A549 (cell line): ENCODE measurements at regions not wholly inside any gene's neighbourhood (a gene's known extent, or its start where the extent isn't known, plus 50 kb on each side); places are given as distances from the start of the nearest gene placed in this dataset.

Experiments used
- ATAC-seq, 2 experiments: fragments of 200-7000 bp in 1 of 2; fragments of >200 bp in 1 of 2; cut with Nextera tagmentation in 1 of 2; cut with Tn5 transposase in 1 of 2; 3 replicates each; pipeline versions ENCODE4 v1.8.0 to v1.9.1; 2018 to 2020; ENCODE audit warnings: mild to moderate bottlenecking in 1 of 2, moderate library complexity in 1 of 2
- CTCF ChIA-PET: fragments of 300-600 bp; sonication (Branson Sonifier 250); formaldehyde crosslinking; extraction: SDS; loops from one replicate; lab custom pipeline; 2021; ENCODE audit warnings: antibody characterized with exemption, inconsistent platforms; lab: Yijun Ruan, JAX
- POLR2A ChIA-PET: fragments of 350-600 bp; formaldehyde crosslinking; extraction: SDS; loops from one replicate; lab custom pipeline; 2021; ENCODE audit warnings: antibody characterized with exemption, inconsistent platforms; lab: Yijun Ruan, JAX
- DNase-seq, 2 experiments: peaks; one replicate each; pipeline versions ENCODE4 v3.0.0 to v3.0.0-alpha.2; 2011 to 2016; ENCODE audit warnings: low read depth in 1 of 2, low spot score in 1 of 2
- FAIRE-seq: peaks from 2 replicates; lab custom pipeline; 2011; peaks lifted over from hg19 to GRCh38; lab: Jason Lieb, UNC
- H3K27ac ChIP-seq, 2 experiments: fragments of >200 bp; sonication (Bioruptor Twin); formaldehyde crosslinking; 3 replicates each; pipeline ENCODE4 v1.5.1; 2016 to 2017
- H3K4me1 ChIP-seq: fragments of >200 bp; sonication (Bioruptor Twin); formaldehyde crosslinking; 3 replicates; pipeline ENCODE4 v1.6.1; 2016
- H3K4me2 ChIP-seq: fragments of >200 bp; sonication (Bioruptor Twin); formaldehyde crosslinking; 3 replicates; pipeline ENCODE4 v1.6.1; 2016
- H3K4me3 ChIP-seq: fragments of >200 bp; sonication (Bioruptor Twin); formaldehyde crosslinking; 3 replicates; pipeline ENCODE4 v1.5.1; 2016
- H3K9me3 ChIP-seq: fragments of >200 bp; sonication (Bioruptor Twin); formaldehyde crosslinking; 3 replicates; pipeline ENCODE4 v1.6.1; 2016
- CBX2 ChIP-seq: fragments of 200-600 bp; sonication (generic); IDR thresholded peaks from 2 replicates; pipeline ENCODE4 v1.6.1; 2016; ENCODE audit warnings: low read depth, mild to moderate bottlenecking, borderline replicate concordance
- CBX8 ChIP-seq: fragments of 200-600 bp; sonication (generic); IDR thresholded peaks from 2 replicates; pipeline ENCODE4 v1.6.1; 2016
- CEBPB ChIP-seq, 2 experiments: fragments of >200 bp in 1 of 2; sonication (Bioruptor Twin) in 1 of 2; formaldehyde crosslinking in 1 of 2; IDR thresholded peaks; 2 replicates each; pipeline ENCODE4 v1.6.1; 2012 to 2016
- CHD4 ChIP-seq: fragments of 200-600 bp; sonication (generic); IDR thresholded peaks from 2 replicates; pipeline ENCODE4 v1.6.1; 2016; ENCODE audit warnings: antibody characterized with exemption, mild to moderate bottlenecking, borderline replicate concordance
- FOSL2 ChIP-seq, 2 experiments: fragments of 450-650 bp in 1 of 2; fragments of >200 bp in 1 of 2; sonication (Bioruptor Twin) in 1 of 2; formaldehyde crosslinking; IDR thresholded peaks; 2 replicates each; pipeline versions ENCODE4 v1.5.0 to v1.6.1; 2016 to 2020; ENCODE audit warnings: mild to moderate bottlenecking in 1 of 2, moderate library complexity in 1 of 2
- GATA3 ChIP-seq: IDR thresholded peaks from 2 replicates; pipeline ENCODE4 v1.6.1; 2012; ENCODE audit warnings: borderline replicate concordance
- HOXA7 ChIP-seq: fragments of 250-450 bp; sonication (Bioruptor Pico); IDR thresholded peaks from 2 replicates; pipeline ENCODE4 v1.5.0; 2020; ENCODE audit warnings: mild to moderate bottlenecking, moderate library complexity
- KDM5A ChIP-seq: fragments of 200-600 bp; sonication (generic); IDR thresholded peaks from 2 replicates; pipeline ENCODE4 v1.6.1; 2016; ENCODE audit warnings: antibody characterized with exemption, mild to moderate bottlenecking
- MAFK ChIP-seq: fragments of 450-650 bp; IDR thresholded peaks from 2 replicates; pipeline ENCODE4 v1.6.1; 2014; ENCODE audit not compliant: partially characterized antibody
- MAZ ChIP-seq: fragments of 150-350 bp; IDR thresholded peaks from 2 replicates; pipeline ENCODE4 v1.6.1; 2014; ENCODE audit warnings: antibody characterized with exemption, low read depth, low read length, borderline replicate concordance
- RAD21 ChIP-seq, 2 experiments: fragments of >200 bp in 1 of 2; sonication (Bioruptor Twin) in 1 of 2; formaldehyde crosslinking in 1 of 2; IDR thresholded peaks in 1 of 2; conservative IDR thresholded peaks in 1 of 2; 2 replicates in 1 of 2; 3 replicates in 1 of 2; pipeline ENCODE4 v1.6.1; 2012 to 2018; ENCODE audit warnings: inconsistent platforms in 1 of 2
- RNF2 ChIP-seq: fragments of 200-600 bp; sonication (generic); IDR thresholded peaks from 2 replicates; pipeline ENCODE4 v1.6.1; 2016; ENCODE audit warnings: low read depth, mild to moderate bottlenecking, antibody characterized with exemption, moderate library complexity, borderline replicate concordance
- TP53 ChIP-seq: fragments of 250-450 bp; sonication (Bioruptor Pico); IDR thresholded peaks from 2 replicates; pipeline ENCODE4 v1.5.0; 2021; ENCODE audit warnings: mild to moderate bottlenecking, moderate library complexity
- ZFP36 ChIP-seq: fragments of 450-650 bp; IDR thresholded peaks from 2 replicates; pipeline ENCODE4 v1.6.1; 2014; ENCODE audit warnings: borderline replicate concordance; ENCODE audit not compliant: partially characterized antibody
- ZNF302 ChIP-seq: fragments of 250-450 bp; sonication (Bioruptor Pico); IDR thresholded peaks from 2 replicates; pipeline ENCODE4 v1.9.0; 2021; ENCODE audit warnings: inconsistent platforms, mild to moderate bottlenecking, moderate library complexity
- ZSCAN20 ChIP-seq: fragments of 250-450 bp; sonication (Bioruptor Pico); IDR thresholded peaks from 2 replicates; pipeline ENCODE4 v1.8.0; 2022; ENCODE audit warnings: mild to moderate bottlenecking, moderate library complexity
- WGBS: methylation state at CpG from one replicate; pipeline ENCODE4 v1.1.6; 2017; ENCODE audit errors: missing lambda C conversion rate; 5-methylcytosine and 5-hydroxymethylcytosine counted together
- TF ChIP-seq, protein P1 (sequence below): fragments of >200 bp; sonication (Bioruptor Twin); formaldehyde crosslinking; IDR thresholded peaks from 3 replicates; pipeline ENCODE4 v1.5.1; 2016
- TF ChIP-seq, protein P2 (sequence below): IDR thresholded peaks from 2 replicates; pipeline ENCODE4 v1.6.1; 2012; ENCODE audit warnings: low read depth, borderline replicate concordance
- TF ChIP-seq, protein P3 (sequence below): fragments of >200 bp; sonication (Bioruptor Twin); formaldehyde crosslinking; IDR thresholded peaks from 2 replicates; pipeline ENCODE4 v1.6.1; 2016
- TF ChIP-seq, protein P4 (sequence below): fragments of 250-450 bp; sonication (Bioruptor Pico); IDR thresholded peaks from 2 replicates; pipeline ENCODE4 v1.5.0; 2021; ENCODE audit warnings: mild to moderate bottlenecking, moderate library complexity, borderline replicate concordance

DNA sequence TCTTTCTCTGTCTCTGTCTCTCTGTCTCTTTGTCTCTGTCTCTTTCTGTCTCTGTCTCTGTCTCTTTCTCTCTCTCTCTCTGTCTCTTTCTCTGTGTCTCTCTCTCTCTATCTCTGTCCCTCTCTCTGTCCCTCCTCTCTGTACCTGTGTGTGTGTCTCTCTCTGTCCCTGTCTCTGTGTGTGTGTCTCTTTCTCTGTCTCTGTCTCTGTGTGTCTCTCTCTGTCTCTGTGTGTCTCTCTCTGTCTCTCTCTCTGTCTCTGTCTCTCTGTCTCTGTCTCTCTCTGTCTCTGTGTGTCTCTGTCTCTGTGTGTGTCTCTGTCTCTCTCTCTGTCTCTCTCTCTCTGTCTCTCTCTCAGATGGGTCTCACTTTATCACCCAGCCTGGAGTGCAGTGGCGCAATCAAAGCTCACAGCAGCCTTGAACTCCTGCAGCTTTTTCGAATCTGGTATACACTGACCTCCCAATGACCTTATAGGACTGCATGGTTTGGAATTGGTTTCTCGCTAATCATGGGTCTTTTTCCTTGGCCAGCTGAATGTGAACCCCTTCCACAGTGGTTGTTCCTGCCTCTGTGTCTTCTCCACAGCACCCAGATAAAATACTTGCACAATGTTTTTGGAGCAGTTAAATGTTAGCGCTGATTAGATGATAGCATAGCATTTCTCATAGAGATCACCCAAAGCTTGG is 102.6 kb upstream of the KLHL25 start:
- ATAC-seq (peak; percentile 39 to 42), FAIRE-seq (no peak), DNase-seq (no peak)
- WGBS, result 31% methylated on average over 4 of the region's 4 CpGs
- CTCF ChIA-PET, result interaction anchor here (0.7 kb wide), 1 partner anchor 17 kb away, joined by 3 read pairs; no protein-coding TSS in a partner anchor
- H3K4me3 ChIP-seq, result no peak overlapping the region
- POLR2A ChIA-PET, result no interaction called here
- H3K4me2 ChIP-seq, result no peak overlapping the region
- H3K27ac ChIP-seq, result no peak overlapping the region
- H3K4me1 ChIP-seq, result no peaks in the 10 kb centered on the region
- TF ChIP-seq ZFP36 (peak; percentile 8), CEBPB (IDR thresholded peaks at IDR 0.05) (peak in 1 of 2 experiments; percentile 53; a peak in 2 of 4 replicates)
- TF ChIP-seq, protein P1, sequence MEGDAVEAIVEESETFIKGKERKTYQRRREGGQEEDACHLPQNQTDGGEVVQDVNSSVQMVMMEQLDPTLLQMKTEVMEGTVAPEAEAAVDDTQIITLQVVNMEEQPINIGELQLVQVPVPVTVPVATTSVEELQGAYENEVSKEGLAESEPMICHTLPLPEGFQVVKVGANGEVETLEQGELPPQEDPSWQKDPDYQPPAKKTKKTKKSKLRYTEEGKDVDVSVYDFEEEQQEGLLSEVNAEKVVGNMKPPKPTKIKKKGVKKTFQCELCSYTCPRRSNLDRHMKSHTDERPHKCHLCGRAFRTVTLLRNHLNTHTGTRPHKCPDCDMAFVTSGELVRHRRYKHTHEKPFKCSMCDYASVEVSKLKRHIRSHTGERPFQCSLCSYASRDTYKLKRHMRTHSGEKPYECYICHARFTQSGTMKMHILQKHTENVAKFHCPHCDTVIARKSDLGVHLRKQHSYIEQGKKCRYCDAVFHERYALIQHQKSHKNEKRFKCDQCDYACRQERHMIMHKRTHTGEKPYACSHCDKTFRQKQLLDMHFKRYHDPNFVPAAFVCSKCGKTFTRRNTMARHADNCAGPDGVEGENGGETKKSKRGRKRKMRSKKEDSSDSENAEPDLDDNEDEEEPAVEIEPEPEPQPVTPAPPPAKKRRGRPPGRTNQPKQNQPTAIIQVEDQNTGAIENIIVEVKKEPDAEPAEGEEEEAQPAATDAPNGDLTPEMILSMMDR, result no peak
- TF ChIP-seq, all 56 proteins: peak for 2
- H3K9me3 ChIP-seq, result no peaks in the 10 kb centered on the region

DNA sequence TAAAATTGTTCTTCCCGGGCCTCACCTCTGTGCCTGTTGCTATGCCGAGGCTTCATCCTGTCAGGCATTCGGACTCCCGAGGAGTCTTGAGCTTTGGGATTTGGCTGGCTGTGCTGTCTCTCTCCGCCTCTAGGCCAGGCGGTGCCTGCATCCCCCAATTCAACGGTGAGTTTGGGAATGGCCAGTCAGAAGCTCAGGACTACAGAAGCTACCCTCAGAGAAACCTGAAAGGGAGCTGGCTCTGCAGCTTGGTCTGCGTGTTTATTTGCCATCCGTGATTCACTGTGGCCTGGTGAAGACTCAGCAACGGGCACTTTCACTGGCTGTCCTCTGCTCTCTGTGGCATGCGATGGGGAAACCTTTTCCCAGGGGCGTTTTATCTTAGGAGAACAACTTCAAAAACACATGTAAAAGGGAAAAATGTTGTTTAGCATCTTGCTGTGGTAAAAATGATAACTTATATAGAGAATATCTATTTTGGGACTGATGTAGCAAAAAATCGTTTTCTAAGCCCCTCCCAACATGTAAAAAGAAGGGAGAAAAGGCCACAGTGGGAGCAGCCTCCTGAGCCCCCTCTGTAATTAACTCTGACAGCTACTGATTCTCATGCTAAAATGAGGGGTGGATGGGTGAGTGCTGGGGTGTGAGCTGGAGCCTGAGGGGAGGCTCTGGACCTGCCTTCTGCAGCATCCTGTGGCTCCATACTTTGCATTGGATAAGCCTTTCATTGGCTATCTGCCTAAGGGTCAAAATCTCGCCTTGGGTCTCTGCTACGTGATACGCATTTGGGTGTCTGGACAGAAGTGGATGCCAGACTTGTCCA is 103.4 kb upstream of the KLHL25 start:
- FAIRE-seq, result no peak
- ChIA-PET POLR2A (no interaction called here), CTCF (interaction anchor here (0.7 kb wide), 1 partner anchor 18 kb away, joined by 3 read pairs; no protein-coding TSS in a partner anchor)

DNA sequence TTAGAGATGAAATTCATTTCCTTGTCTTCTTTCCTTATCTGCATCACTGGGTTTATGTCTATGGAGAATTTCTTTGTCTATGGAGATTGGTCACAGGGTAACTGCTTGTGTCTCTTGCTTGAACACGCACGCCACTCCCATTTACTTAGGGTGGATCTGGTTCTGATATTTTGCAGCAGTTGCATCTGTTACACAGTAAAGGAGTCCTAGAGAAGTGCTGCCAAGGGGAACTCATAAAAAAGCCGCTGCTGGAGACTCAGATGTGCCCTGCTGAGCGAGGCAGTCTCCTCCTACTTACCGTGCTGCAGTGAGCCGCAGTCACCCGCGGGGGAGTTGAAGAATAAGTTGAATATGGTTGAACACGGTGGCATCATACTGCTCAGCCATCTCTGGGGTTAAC is 105.2 kb upstream of the KLHL25 start:
- FAIRE-seq (no peak), ATAC-seq (peak; percentile 20 to 39; a peak in 3 of 6 replicates), DNase-seq (no peak)
- H3K4me1 ChIP-seq, result no peaks in the 10 kb centered on the region
- POLR2A ChIA-PET, result no interaction called here
- no peak overlapping the region for H3K4me3 ChIP-seq
- H3K4me2 ChIP-seq, result no peak overlapping the region
- H3K27ac ChIP-seq, result no peak overlapping the region
- TF ChIP-seq, protein P2, sequence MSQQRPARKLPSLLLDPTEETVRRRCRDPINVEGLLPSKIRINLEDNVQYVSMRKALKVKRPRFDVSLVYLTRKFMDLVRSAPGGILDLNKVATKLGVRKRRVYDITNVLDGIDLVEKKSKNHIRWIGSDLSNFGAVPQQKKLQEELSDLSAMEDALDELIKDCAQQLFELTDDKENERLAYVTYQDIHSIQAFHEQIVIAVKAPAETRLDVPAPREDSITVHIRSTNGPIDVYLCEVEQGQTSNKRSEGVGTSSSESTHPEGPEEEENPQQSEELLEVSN, result no peak
- TF ChIP-seq, protein P3, sequence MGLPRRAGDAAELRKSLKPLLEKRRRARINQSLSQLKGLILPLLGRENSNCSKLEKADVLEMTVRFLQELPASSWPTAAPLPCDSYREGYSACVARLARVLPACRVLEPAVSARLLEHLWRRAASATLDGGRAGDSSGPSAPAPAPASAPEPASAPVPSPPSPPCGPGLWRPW, result no peak
- no peak for TF ChIP-seq GATA3
- TF ChIP-seq CHD4, result no peak
- no peak for TF ChIP-seq TP53 (CRISPR knock-in tag)
- no peak for TF ChIP-seq FOSL2 (IDR thresholded peaks at IDR 0.05)
- no peak for TF ChIP-seq FOSL2 (CRISPR knock-in tag; IDR thresholded peaks at IDR 0.05)
- no peak for TF ChIP-seq CBX2
- TF ChIP-seq MAZ, result no peak
- TF ChIP-seq ZSCAN20 (CRISPR knock-in tag), result no peak
- TF ChIP-seq, protein P4, sequence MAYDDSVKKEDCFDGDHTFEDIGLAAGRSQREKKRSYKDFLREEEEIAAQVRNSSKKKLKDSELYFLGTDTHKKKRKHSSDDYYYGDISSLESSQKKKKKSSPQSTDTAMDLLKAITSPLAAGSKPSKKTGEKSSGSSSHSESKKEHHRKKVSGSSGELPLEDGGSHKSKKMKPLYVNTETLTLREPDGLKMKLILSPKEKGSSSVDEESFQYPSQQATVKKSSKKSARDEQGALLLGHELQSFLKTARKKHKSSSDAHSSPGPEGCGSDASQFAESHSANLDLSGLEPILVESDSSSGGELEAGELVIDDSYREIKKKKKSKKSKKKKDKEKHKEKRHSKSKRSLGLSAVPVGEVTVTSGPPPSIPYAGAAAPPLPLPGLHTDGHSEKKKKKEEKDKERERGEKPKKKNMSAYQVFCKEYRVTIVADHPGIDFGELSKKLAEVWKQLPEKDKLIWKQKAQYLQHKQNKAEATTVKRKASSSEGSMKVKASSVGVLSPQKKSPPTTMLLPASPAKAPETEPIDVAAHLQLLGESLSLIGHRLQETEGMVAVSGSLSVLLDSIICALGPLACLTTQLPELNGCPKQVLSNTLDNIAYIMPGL (CRISPR knock-in tag), result no peak
- TF ChIP-seq KDM5A, result no peak
- TF ChIP-seq HOXA7 (CRISPR knock-in tag), result no peak
- no peak for TF ChIP-seq MAFK
- no peak for TF ChIP-seq ZNF302 (CRISPR knock-in tag)
- TF ChIP-seq RAD21 (conservative IDR thresholded peaks at IDR 0.05 in 1 of 2, IDR thresholded peaks at IDR 0.05 in 1 of 2), result no peak
- TF ChIP-seq RNF2, result no peak
- WGBS, result 5% methylated on average over 9 of the region's 9 CpGs
- CTCF ChIA-PET, result no interaction called here
- no peaks in the 10 kb centered on the region for H3K9me3 ChIP-seq

More for the DNA sequence above, 103.4 kb upstream of the KLHL25 start:
- H3K9me3 ChIP-seq, result no peaks in the 10 kb centered on the region
- no peak for DNase-seq
- TF ChIP-seq CBX8 (no peak), RNF2 (no peak)
- H3K27ac ChIP-seq, result no peak overlapping the region
- H3K4me1 ChIP-seq, result no peaks in the 10 kb centered on the region
- no peak overlapping the region for H3K4me3 ChIP-seq
- 31% methylated on average over 16 of the region's 16 CpGs for WGBS
- peak; percentile 70 to 77 for ATAC-seq
- no peak overlapping the region for H3K4me2 ChIP-seq
